GM12875 (cell line): ENCODE measurements at regions not wholly inside any gene's neighbourhood (a gene's known extent, or its start where the extent isn't known, plus 50 kb on each side); places are given as distances from the start of the nearest gene placed in this dataset.
A peak's percentile ranks its signal among the peaks of the same experiment; 100 is the strongest.
"Not testable (repeated sequence)": the region's sequence is repeated elsewhere in the genome, so short reads cannot be mapped to it uniquely, and the experiment has no call there.

Experiments used
- H3K4me3 ChIP-seq: one replicate; pipeline ENCODE4 v1.5.1; 2011; ENCODE audit warnings: low read depth, low read length, control low read depth
- TF ChIP-seq, protein P1 (sequence below): IDR thresholded peaks from 2 replicates; pipeline ENCODE4 v1.5.1; 2011; ENCODE audit warnings: low read depth, mild to moderate bottlenecking, control low read depth, inconsistent platforms, low read length, moderate library complexity, borderline replicate concordance; ENCODE audit not compliant: insufficient read depth

DNA sequence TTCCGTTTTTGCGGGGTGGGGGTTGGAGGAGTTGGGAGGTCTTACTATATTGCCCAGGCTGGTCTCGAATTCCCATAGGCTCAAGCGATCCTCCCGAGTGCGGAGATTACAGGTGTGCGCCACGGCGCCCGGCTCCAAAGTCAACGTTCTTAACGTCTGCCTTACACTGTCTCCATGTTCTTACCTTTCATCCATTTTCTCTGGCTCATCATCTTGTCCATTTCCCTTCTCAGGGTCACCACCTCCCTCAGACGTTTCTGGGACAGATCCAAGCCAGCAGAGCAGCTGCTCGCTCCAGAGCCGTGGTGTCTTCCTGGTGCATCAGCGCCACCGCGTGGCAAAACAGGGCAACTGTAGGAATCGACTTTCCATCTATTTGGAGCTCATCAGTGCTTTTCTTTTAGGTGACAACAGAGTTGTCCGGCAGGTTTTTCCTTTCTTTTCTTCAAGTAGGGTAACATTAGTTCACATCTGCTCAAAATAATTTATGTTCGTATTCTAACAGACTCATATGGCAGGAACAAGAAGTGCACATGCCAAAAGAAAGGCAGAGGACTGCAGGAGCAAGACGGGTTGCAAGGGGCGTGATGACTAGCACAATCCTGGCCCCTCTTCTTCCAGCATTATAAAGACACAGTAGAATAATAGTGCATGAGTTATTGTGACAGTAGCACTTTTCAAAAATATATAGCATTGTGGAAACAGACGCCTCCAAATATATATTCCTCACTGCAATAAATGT, 103.1 kb upstream of the ABCC4 start:
- peak overlapping the region; percentile 50 for H3K4me3 ChIP-seq

DNA sequence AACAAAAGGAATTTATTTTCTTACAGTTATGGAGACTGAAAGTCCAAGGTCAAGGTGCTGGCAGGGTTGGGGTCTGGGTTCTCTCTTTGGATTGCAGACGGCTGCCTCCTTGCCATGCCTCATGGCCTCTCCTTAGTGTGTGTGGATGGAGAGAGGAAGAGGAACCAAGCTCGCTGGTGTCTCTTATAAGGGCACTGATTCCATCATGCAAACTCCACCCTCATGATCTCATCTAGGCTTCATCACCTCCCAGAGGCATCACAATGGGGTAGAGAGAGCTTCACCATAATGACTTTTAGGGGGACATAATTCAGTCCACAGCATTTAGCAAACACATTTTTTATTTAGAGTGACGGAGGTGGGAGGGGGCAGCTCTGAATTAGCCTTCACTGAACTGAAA, 104.9 kb upstream of the ABCC4 start:
- H3K4me3 ChIP-seq: no peak overlapping the region
- TF ChIP-seq, protein P1, sequence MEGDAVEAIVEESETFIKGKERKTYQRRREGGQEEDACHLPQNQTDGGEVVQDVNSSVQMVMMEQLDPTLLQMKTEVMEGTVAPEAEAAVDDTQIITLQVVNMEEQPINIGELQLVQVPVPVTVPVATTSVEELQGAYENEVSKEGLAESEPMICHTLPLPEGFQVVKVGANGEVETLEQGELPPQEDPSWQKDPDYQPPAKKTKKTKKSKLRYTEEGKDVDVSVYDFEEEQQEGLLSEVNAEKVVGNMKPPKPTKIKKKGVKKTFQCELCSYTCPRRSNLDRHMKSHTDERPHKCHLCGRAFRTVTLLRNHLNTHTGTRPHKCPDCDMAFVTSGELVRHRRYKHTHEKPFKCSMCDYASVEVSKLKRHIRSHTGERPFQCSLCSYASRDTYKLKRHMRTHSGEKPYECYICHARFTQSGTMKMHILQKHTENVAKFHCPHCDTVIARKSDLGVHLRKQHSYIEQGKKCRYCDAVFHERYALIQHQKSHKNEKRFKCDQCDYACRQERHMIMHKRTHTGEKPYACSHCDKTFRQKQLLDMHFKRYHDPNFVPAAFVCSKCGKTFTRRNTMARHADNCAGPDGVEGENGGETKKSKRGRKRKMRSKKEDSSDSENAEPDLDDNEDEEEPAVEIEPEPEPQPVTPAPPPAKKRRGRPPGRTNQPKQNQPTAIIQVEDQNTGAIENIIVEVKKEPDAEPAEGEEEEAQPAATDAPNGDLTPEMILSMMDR: no peak

More for the DNA sequence above, 103.1 kb upstream of the ABCC4 start:
- TF ChIP-seq, protein P1: peak; percentile 87

DNA sequence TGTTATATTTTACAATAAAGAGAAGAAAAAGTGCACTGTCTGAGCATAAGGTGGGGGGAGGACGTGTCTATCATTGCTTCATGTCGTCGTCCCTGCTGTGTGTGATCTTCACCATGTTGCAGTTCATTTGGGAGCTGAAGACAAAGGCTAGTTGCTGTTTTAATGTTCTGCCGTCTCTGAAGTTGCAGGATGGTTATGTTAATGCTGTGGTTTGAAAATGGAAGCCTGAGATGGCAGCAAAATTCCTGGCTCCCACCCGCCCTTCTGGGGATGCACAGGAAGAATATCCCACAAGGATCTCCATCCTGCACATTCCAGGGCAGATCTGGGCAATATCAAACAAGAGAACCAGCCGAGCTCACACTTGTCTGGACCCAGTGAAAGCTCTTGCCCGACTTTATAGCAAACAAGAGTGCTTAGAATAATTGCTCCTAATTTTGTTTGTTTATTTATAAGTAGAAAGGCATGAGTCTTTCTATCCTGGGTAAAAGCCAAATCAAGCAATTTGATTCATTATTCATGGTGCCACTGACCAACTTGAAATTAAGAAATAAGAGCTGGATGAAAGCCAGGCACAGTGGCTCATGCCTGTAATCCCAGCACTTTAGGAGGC, 110.3 kb upstream of the ABCC4 start:
- H3K4me3 ChIP-seq: no peak overlapping the region
- TF ChIP-seq, protein P1: no peak

DNA sequence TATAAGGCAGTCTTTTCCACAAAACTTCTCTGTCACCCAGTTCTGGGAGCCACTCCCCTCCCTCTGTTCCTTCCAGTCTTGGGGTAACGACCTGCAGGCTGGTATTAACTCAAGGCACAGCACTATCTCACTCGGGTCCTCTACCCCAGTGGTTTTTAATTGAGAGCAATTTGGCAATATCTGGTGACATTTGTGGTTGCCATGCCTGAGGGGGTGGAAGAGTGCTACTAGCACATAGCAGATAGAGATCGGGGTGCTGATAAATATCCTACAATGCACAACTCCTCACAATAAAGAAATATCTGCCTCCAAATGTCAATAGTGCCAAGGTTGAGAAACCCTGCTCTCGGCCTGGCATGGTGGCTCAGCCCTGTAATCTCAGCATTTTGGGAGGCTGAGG, 117.7 kb upstream of the ABCC4 start:
- TF ChIP-seq, protein P1: no peak
- H3K4me3 ChIP-seq: no peak overlapping the region

DNA sequence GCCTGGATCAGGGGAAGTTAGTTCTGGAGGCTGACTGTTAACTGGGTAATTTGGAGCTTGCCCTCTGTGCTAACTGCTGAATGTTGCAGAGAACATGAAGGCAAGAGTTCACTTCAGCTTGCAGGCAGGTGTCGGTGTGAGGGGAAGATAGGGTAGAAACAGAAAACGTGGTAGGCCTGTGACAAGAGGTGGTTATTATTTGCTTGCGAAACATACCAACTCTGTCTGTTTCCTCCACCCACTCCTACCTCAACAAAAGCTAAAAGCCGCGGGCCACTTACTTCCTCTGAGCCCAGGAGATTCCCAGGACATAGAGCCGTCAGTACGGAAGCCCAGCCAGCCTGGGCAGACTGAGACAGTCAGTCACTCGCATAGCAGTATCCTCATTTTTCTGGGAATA, 119.2 kb upstream of the ABCC4 start:
- no peak overlapping the region for H3K4me3 ChIP-seq
- TF ChIP-seq, protein P1: no peak

DNA sequence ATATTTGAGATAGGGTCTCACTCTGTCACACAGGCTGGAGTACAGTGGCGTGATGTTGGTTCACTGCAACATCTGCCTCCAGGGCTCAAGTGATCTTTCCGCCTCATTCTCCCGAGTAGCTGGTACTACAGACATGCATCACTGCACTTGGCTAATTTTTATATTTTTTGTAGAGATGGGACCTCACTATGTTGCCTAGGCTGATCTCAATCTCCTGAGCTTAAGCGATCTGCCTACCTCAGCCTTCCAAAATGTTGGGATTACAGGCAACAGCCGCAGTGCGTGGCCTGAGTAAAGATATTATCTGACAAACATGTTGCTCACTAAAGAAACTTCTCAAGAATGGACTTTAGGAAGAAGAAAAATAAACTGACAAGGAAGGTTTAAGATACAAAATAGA, 125.4 kb upstream of the ABCC4 start:
- TF ChIP-seq, protein P1: no peak

DNA sequence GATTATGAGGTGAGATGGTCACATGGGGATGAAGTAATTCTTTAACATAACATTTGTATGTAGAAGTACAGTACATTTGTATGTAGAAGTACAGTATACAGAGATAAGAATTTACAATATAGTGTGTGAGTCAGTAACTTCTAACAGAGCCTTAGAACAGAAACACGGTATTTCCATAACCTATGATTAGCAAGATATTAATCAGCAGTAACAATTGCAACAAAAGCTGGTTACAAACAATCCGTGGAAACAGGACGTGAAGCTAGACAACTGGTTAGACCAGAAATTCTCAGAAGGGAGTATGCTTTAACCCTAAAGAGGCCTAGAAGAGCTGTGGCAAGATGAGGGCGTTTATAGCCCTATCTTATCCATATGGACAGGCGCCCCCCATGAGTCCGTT, 122.0 kb upstream of the CLDN10 start:
- not testable (repeated sequence) for H3K4me3 ChIP-seq

More for the DNA sequence above, 125.4 kb upstream of the ABCC4 start:
- H3K4me3 ChIP-seq: no peak overlapping the region
